ENCODE measurements at regions not wholly inside any gene's neighbourhood (a gene's known extent, or its start where the extent isn't known, plus 50 kb on each side); places are given as distances from the start of the nearest gene placed in this dataset.

- no peak for DNase-seq
- 94 to 96% methylated on average over 6 of the region's 6 CpGs for WGBS, 2 donors
- Histone ChIP-seq H3K9ac (ENCODE audit: insufficient read depth in 1 of 2, low read length in 2 of 2) (no peak overlapping the region), H3K36me3 (ENCODE audit: control insufficient read depth in 4 of 4, insufficient read depth in 4 of 4, low read length in 4 of 4) (no peaks in the 10 kb centered on the region), H3K27me3 (ENCODE audit: control insufficient read depth in 3 of 3, insufficient read depth in 3 of 3, low read length in 2 of 3) (peaks cover 0 to under 1% (median 0%) of the 10 kb centered on the region in 3 donors), H3K27ac (ENCODE audit: low read depth in 1 of 2, low read length in 1 of 2) (no peak overlapping the region), H3K4me3 (no peak overlapping the region), H3K4me1 (ENCODE audit: control insufficient read depth in 5 of 5, insufficient read depth in 5 of 5, low read length in 5 of 5) (peaks cover 0 to 2% (median 0%) of the 10 kb centered on the region in 5 donors), H3K9me3 (ENCODE audit: control insufficient read depth in 4 of 4, insufficient read depth in 3 of 4, low read length in 3 of 4) (no peaks in the 10 kb centered on the region)
- TF ChIP-seq CTCF (IDR thresholded peaks at IDR 0.05; ENCODE audit: control extremely low read depth, extremely low read depth): no peak
- no peak for ATAC-seq (ENCODE audit: insufficient read depth, low FRiP score)
Observed at GRCh38 chr2:42895134-42895790, 102.9 kb upstream of the HAAO start.

GRCh38 chr2:42893047-42893758, 100.8 kb upstream of the HAAO start:
- H3K4me1 ChIP-seq (ENCODE audit: control insufficient read depth in 5 of 5, insufficient read depth in 5 of 5, low read length in 5 of 5): peaks cover 0 to 2% (median 0%) of the 10 kb centered on the region in 5 donors
- DNase-seq: no peak
- no peak overlapping the region for H3K4me3 ChIP-seq
- no peak for ATAC-seq (ENCODE audit: insufficient read depth, low FRiP score)
- H3K27ac ChIP-seq (ENCODE audit: low read depth in 1 of 2, low read length in 1 of 2): no peak overlapping the region
- no peak for TF ChIP-seq CTCF (IDR thresholded peaks at IDR 0.05; ENCODE audit: control extremely low read depth, extremely low read depth)
- H3K9ac ChIP-seq (ENCODE audit: insufficient read depth in 1 of 2, low read length in 2 of 2): no peak overlapping the region
- H3K36me3 ChIP-seq (ENCODE audit: control insufficient read depth in 4 of 4, insufficient read depth in 4 of 4, low read length in 4 of 4): no peaks in the 10 kb centered on the region
- no peaks in the 10 kb centered on the region for H3K27me3 ChIP-seq (ENCODE audit: control insufficient read depth in 3 of 3, insufficient read depth in 3 of 3, low read length in 2 of 3)
- H3K9me3 ChIP-seq (ENCODE audit: control insufficient read depth in 4 of 4, insufficient read depth in 3 of 4, low read length in 3 of 4): peaks cover 0 to 5% (median 0%) of the 10 kb centered on the region in 4 donors
- 82 to 84% methylated on average over 5 of the region's 5 CpGs for WGBS, 2 donors

GRCh38 chr2:42890791-42891355, 98.5 kb upstream of the HAAO start:
- H3K4me3 ChIP-seq: no peak overlapping the region
- no peaks in the 10 kb centered on the region for H3K27me3 ChIP-seq (ENCODE audit: control insufficient read depth in 3 of 3, insufficient read depth in 3 of 3, low read length in 2 of 3)
- H3K9ac ChIP-seq (ENCODE audit: insufficient read depth in 1 of 2, low read length in 2 of 2): no peak overlapping the region
- no peak for DNase-seq
- ATAC-seq (ENCODE audit: insufficient read depth, low FRiP score): no peak
- H3K9me3 ChIP-seq (ENCODE audit: control insufficient read depth in 4 of 4, insufficient read depth in 3 of 4, low read length in 3 of 4): peaks cover 0 to 5% (median 0%) of the 10 kb centered on the region in 4 donors
- no peak overlapping the region for H3K27ac ChIP-seq (ENCODE audit: low read depth in 1 of 2, low read length in 1 of 2)
- H3K36me3 ChIP-seq (ENCODE audit: control insufficient read depth in 4 of 4, insufficient read depth in 4 of 4, low read length in 4 of 4): no peaks in the 10 kb centered on the region
- H3K4me1 ChIP-seq (ENCODE audit: control insufficient read depth in 5 of 5, insufficient read depth in 5 of 5, low read length in 5 of 5): peaks cover 0 to 2% (median 0%) of the 10 kb centered on the region in 5 donors
- no peak for TF ChIP-seq CTCF (IDR thresholded peaks at IDR 0.05; ENCODE audit: control extremely low read depth, extremely low read depth)
- WGBS, 2 donors: 97 to 98% methylated on average over 9 of the region's 9 CpGs
